Choroid plexus epithelial cell (primary cell): ENCODE measurements at regions not wholly inside any gene's neighbourhood (a gene's known extent, or its start where the extent isn't known, plus 50 kb on each side); places are given as distances from the start of the nearest gene placed in this dataset.

Source experiments
- DNase-seq: peaks from one replicate; pipeline ENCODE4 v3.0.0-alpha.2; 2010; ENCODE audit warnings: low read depth
- H3K4me3 ChIP-seq: 2 replicates; pipeline ENCODE4 v1.5.1; 2011; ENCODE audit warnings: low read depth, mild to moderate bottlenecking, control low read depth, low read length, moderate library complexity
- CTCF ChIP-seq: conservative IDR thresholded peaks from 2 replicates; pipeline ENCODE4 v1.5.1; 2011; ENCODE audit warnings: low read depth, mild to moderate bottlenecking, control low read depth, inconsistent platforms, low read length, moderate library complexity

- no peak overlapping the region for H3K4me3 ChIP-seq
- no peak for TF ChIP-seq CTCF
- no peak for DNase-seq
Observed at GRCh38 chr10:7507887-7508726, 97.3 kb upstream of the SFMBT2 start.

- no peak for DNase-seq
- no peak for TF ChIP-seq CTCF
- no peak overlapping the region for H3K4me3 ChIP-seq
Observed at GRCh38 chr10:7506571-7506970, 95.7 kb upstream of the SFMBT2 start.

GRCh38 chr10:7505196-7505595 is 94.4 kb upstream of the SFMBT2 start:
- no peak overlapping the region for H3K4me3 ChIP-seq
- DNase-seq = no peak
- TF ChIP-seq CTCF = no peak

- DNase-seq = no peak
- H3K4me3 ChIP-seq = no peak overlapping the region
- no peak for TF ChIP-seq CTCF
Observed at GRCh38 chr10:7503190-7503589, 92.4 kb upstream of the SFMBT2 start.

GRCh38 chr10:7501157-7501556 is 90.3 kb upstream of the SFMBT2 start:
- H3K4me3 ChIP-seq = no peak overlapping the region
- TF ChIP-seq CTCF = no peak
- DNase-seq = no peak

GRCh38 chr10:7498111-7498510 is 87.3 kb upstream of the SFMBT2 start:
- H3K4me3 ChIP-seq = no peak overlapping the region
- DNase-seq = no peak

More at GRCh38 chr10:7498111-7498510, 87.3 kb upstream of the SFMBT2 start:
- TF ChIP-seq CTCF = no peak
